Endodermal cell (in vitro differentiated cells): ENCODE measurements at regions not wholly inside any gene's neighbourhood (a gene's known extent, or its start where the extent isn't known, plus 50 kb on each side); places are given as distances from the start of the nearest gene placed in this dataset.

Experiments used
- DNase-seq: peaks from one replicate; pipeline ENCODE4 v3.0.0-alpha.2; 2017
- H3K27ac ChIP-seq: 2 replicates; pipeline ENCODE4 v1.5.1; 2013; ENCODE audit warnings: mild to moderate bottlenecking, low read depth, low read length, moderate library complexity
- H3K27me3 ChIP-seq: 2 replicates; pipeline ENCODE4 v1.6.1; 2013; ENCODE audit warnings: mild to moderate bottlenecking, low read length, moderate library complexity; ENCODE audit not compliant: insufficient read depth, control insufficient read depth, poor library complexity, severe bottlenecking
- H3K36me3 ChIP-seq: 2 replicates; pipeline ENCODE4 v1.7.0; 2013; ENCODE audit warnings: mild to moderate bottlenecking, low read length, moderate library complexity; ENCODE audit not compliant: control insufficient read depth, insufficient read depth
- H3K4me1 ChIP-seq: one replicate; pipeline ENCODE4 v1.7.0; 2013; ENCODE audit warnings: low read length; ENCODE audit not compliant: control insufficient read depth, insufficient read depth
- H3K4me3 ChIP-seq: 2 replicates; pipeline ENCODE4 v1.5.1; 2013; ENCODE audit warnings: mild to moderate bottlenecking, low read length, moderate library complexity
- H3K9ac ChIP-seq: 2 replicates; pipeline ENCODE4 v1.6.1; 2013; ENCODE audit warnings: mild to moderate bottlenecking, low read length, moderate library complexity; ENCODE audit not compliant: poor library complexity, severe bottlenecking; ENCODE audit errors: extremely low read depth
- H3K9me3 ChIP-seq: 2 replicates; pipeline ENCODE4 v1.6.1; 2013; ENCODE audit warnings: mild to moderate bottlenecking, low read length, moderate library complexity; ENCODE audit not compliant: control insufficient read depth
- H3K27ac Mint-ChIP-seq: 2 replicates; pipeline ENCODE4 v1.8.0; 2020; ENCODE audit warnings: mixed read lengths
- H3K27me3 Mint-ChIP-seq: 2 replicates; pipeline ENCODE4 v1.8.0; 2021; ENCODE audit warnings: mild to moderate bottlenecking, mixed read lengths; ENCODE audit not compliant: insufficient read depth
- H3K36me3 Mint-ChIP-seq: 2 replicates; pipeline ENCODE4 v1.8.0; 2020; ENCODE audit warnings: low read depth, mixed read lengths
- H3K4me1 Mint-ChIP-seq: 2 replicates; pipeline ENCODE4 v1.8.0; 2020; ENCODE audit warnings: mixed read lengths
- H3K4me3 Mint-ChIP-seq: 2 replicates; pipeline ENCODE4 v1.8.0; 2020; ENCODE audit warnings: mild to moderate bottlenecking, moderate library complexity, mixed read lengths
- H3K9me3 Mint-ChIP-seq: 2 replicates; pipeline ENCODE4 v1.8.0; 2020; ENCODE audit warnings: mild to moderate bottlenecking, mixed read lengths
- CTCF ChIP-seq: fragments of 200-600 bp; sonication (generic); conservative IDR thresholded peaks from 2 replicates; pipeline ENCODE4 v1.5.0; 2021; ENCODE audit warnings: antibody characterized with exemption, mild to moderate bottlenecking
- WGBS, 2 experiments: methylation state at CpG; one replicate each; pipeline versions ENCODE4 v1.1.5 to v1.1.7; 2013; ENCODE audit warnings: missing lambda C conversion rate in 2 of 2, mixed read lengths in 1 of 2; ENCODE audit not compliant: insufficient coverage in 1 of 2, insufficient read length in 1 of 2; 5-methylcytosine and 5-hydroxymethylcytosine counted together

GRCh38 chrX:124493984-124494383, 147.6 kb downstream of the SH2D1A start:
- no peaks in the 10 kb centered on the region for H3K36me3 ChIP-seq
- Mint-ChIP-seq H3K27me3 (peaks cover 3% of the 10 kb centered on the region), H3K27ac (no peak overlapping the region), H3K4me1 (peaks cover 12% of the 10 kb centered on the region), H3K4me3 (no peak overlapping the region), H3K9me3 (peaks cover 13% of the 10 kb centered on the region), H3K36me3 (no peaks in the 10 kb centered on the region)
- H3K9me3 ChIP-seq = no peaks in the 10 kb centered on the region
- TF ChIP-seq CTCF = no peak
- H3K4me3 ChIP-seq = no peak overlapping the region
- no peaks in the 10 kb centered on the region for H3K4me1 ChIP-seq
- no peak for DNase-seq
- H3K27me3 ChIP-seq = no peaks in the 10 kb centered on the region
- H3K27ac ChIP-seq = no peak overlapping the region
- H3K9ac ChIP-seq = no peak overlapping the region

- Mint-ChIP-seq H3K4me3 (no peak overlapping the region), H3K27me3 (no peaks in the 10 kb centered on the region), H3K36me3 (no peaks in the 10 kb centered on the region), H3K9me3 (peaks cover 9% of the 10 kb centered on the region), H3K27ac (no peak overlapping the region), H3K4me1 (peaks cover 23% of the 10 kb centered on the region)
- WGBS, 2 experiments = 93% methylated on average over 4 of the region's 4 CpGs; no CpG with 5 or more reads in 1 of the 2 experiments
- Histone ChIP-seq H3K27ac (no peak overlapping the region), H3K4me3 (no peak overlapping the region), H3K4me1 (no peaks in the 10 kb centered on the region), H3K36me3 (no peaks in the 10 kb centered on the region), H3K9me3 (no peaks in the 10 kb centered on the region), H3K27me3 (no peaks in the 10 kb centered on the region), H3K9ac (no peak overlapping the region)
- no peak for DNase-seq
- TF ChIP-seq CTCF = no peak
These were observed 151.0 kb downstream of the SH2D1A start for GRCh38 chrX:124497386-124497785.

- H3K36me3 ChIP-seq = no peaks in the 10 kb centered on the region
These were observed 155.2 kb downstream of the SH2D1A start for GRCh38 chrX:124501586-124501985.

More at GRCh38 chrX:124501586-124501985, 155.2 kb downstream of the SH2D1A start:
- H3K9me3 Mint-ChIP-seq = peaks cover under 1% of the 10 kb centered on the region
- no peak overlapping the region for H3K9ac ChIP-seq
- H3K27ac ChIP-seq = no peak overlapping the region
- H3K27ac Mint-ChIP-seq = no peak overlapping the region
- H3K27me3 ChIP-seq = no peaks in the 10 kb centered on the region
- no peaks in the 10 kb centered on the region for H3K36me3 Mint-ChIP-seq
- H3K27me3 Mint-ChIP-seq = no peaks in the 10 kb centered on the region
- no peak overlapping the region for H3K4me3 Mint-ChIP-seq
- H3K4me1 Mint-ChIP-seq = peaks cover 42% of the 10 kb centered on the region
- H3K9me3 ChIP-seq = no peaks in the 10 kb centered on the region
- H3K4me1 ChIP-seq = no peaks in the 10 kb centered on the region
- H3K4me3 ChIP-seq = no peak overlapping the region
- WGBS, 2 experiments = 85 to 86% methylated on average over 1 to 5 of the region's 5 CpGs
- DNase-seq = no peak
- no peak for TF ChIP-seq CTCF
